ENCODE measurements at regions not wholly inside any gene's neighbourhood (a gene's known extent, or its start where the extent isn't known, plus 50 kb on each side); places are given as distances from the start of the nearest gene placed in this dataset.

DNA sequence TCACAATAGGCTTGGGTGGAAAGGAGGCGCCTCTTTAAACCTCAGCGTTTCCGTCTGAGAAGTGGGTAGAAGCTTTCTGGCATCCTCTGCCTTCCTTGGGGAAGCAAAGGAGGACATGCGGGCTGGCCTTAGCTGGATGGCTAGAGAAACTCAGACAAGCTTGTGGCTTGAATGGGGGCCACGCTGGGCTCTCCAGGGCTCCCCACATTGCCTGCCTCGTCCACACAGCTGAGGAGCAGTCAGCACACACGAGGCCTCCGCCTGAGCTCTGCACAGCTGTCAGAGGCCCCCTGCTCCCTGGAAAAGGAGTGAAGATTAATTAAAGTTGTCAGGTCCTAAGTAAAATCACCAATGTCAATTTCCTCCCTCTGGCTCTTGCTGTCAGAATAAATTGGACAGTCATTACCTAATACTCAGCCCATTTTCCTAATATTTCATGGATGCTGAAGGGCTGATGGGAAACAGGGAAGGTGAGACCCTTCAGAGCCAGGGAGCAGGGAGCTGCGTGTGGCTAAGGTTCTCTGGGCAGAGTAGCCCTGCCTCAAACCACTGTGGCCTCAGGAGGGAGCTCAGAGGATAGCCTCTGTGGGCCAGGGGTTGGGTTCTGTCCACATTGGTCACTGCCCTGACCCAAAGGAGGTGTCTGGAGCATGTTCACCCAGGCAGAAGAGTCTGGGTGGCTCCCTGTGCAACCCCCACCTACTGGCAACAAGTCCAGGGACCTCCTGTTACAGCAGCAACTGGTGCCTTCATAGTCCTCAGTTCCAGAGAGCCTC is 118.3 kb upstream of the CD82 start:
- TF ChIP-seq GATA2 (IDR thresholded peaks at IDR 0.05; ENCODE audit: low read depth, low read length) = no peak

DNA sequence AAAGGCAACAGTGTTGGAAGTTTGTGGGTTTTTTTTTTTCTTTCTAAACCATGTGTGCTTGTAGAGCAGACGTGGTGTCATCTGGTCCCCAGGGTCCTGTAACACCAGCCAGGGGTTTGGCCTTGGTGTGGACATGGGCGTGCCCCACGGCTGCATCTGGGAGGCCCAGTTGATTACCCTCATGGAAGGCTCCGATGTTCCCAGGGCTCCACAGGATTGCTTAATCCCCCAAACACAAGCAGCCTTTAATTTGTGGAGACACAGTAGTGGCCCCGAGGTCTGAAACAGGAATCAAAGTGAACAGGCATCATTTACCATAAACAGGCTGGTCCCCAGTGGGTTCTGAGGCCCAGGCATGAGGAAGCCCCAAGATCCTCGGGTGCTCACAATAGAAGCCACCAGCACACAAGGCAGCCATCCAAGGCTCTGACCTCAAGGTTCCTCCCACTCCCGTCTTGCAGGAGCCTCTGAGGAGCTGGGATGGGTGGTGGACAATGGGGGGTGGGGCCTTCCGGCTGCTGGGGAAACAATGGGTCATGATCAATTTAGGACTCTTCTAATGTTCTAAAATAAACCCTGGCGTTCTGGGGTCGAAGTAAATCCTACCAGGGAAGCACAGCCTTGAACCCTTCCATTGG is 115.0 kb upstream of the CD82 start:
- TF ChIP-seq GATA2 (IDR thresholded peaks at IDR 0.05; ENCODE audit: low read depth, low read length) (no peak), GATA3 (IDR thresholded peaks at IDR 0.05; ENCODE audit: low read depth, low read length) (no peak)

- TF ChIP-seq GATA3 (IDR thresholded peaks at IDR 0.05; ENCODE audit: low read depth, low read length) (no peak), GATA2 (IDR thresholded peaks at IDR 0.05; ENCODE audit: low read depth, low read length) (no peak)
Observed at GRCh38 chr11:44451706-44452105, 113.8 kb upstream of the CD82 start.

DNA sequence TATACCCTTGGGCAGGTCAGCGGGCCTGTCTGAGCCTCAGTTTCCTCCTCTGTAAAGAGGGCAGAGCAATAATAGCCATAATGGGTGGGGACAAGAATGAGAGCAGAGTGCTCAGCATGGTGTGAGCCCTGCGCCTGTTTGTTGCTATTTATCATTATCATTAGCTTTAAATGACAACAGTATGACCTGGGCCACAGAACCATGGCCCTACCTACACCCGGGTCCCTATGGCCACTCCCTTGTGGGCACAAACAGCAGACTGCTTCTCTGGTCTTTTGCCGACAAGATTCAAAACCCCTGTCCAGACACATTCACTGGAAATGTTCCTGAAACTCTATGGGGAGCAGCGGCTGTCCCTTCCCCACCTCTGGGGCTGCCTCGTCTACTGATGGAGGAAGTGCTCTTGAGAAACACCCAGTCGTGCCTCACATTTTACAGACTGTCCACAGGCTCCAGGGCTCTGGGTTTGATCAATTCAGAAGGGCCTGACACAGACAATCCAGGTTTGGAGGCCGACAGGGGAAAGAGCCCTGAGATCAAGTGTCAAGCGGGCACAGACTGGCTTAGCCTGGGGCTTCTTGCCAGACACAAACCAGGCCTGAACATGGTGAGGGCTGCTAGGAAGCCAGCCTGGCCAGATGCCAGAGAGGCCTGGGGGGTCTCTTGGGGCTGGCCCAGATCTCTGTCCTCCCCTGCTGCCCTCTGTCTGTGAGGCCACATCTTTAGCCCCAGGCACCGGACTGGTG is 112.5 kb upstream of the CD82 start:
- TF ChIP-seq GATA3 (IDR thresholded peaks at IDR 0.05; ENCODE audit: low read depth, low read length) = no peak
- peak; percentile 32; the same call in 1 of the 2 replicates for TF ChIP-seq GATA2 (IDR thresholded peaks at IDR 0.05; ENCODE audit: low read depth, low read length)

GRCh38 chr11:44453871-44454270 is 111.6 kb upstream of the CD82 start:
- TF ChIP-seq GATA2 (IDR thresholded peaks at IDR 0.05; ENCODE audit: low read depth, low read length) (no peak), GATA3 (IDR thresholded peaks at IDR 0.05; ENCODE audit: low read depth, low read length) (no peak)

- TF ChIP-seq GATA2 (IDR thresholded peaks at IDR 0.05; ENCODE audit: low read depth, low read length) = no peak
- no peak for TF ChIP-seq GATA3 (IDR thresholded peaks at IDR 0.05; ENCODE audit: low read depth, low read length)
Observed at GRCh38 chr11:44454666-44455065, 110.8 kb upstream of the CD82 start.

DNA sequence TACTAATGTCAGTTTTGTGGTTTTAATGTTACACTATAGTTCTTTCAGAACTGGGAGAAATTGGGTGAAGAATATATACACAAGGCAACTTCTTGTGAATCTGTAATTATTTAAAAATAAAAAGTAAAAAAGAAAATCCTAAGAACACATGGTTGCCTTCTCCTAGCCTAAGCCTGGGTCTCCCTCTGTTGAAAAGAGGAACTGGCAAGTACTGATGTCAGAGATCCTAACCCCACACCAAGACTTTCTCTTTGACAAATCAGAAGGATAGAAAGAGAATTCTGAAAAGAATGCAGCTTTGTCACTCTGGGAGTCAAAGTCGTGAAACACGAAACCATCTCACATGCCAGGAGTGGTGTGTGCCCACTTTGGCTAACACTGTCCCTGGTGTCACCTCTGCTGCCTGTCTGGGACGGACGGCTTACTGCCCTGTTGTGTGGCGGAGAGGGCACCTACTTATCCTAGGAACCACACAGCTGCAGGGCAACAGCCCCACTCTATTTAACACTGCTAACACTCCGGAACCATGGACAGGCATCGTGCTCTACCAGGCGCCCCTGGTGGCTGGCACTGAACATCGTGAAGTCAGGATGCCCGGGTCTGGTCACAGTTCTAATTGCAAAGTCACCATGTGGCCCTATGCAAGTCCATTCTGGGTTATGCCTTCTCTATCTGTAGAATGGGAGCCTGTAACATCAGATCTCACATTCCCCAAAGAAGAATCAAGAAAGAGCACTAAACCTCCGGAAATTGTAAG is 108.7 kb upstream of the CD82 start:
- no peak for TF ChIP-seq GATA3 (IDR thresholded peaks at IDR 0.05; ENCODE audit: low read depth, low read length)
- no peak for TF ChIP-seq GATA2 (IDR thresholded peaks at IDR 0.05; ENCODE audit: low read depth, low read length)

DNA sequence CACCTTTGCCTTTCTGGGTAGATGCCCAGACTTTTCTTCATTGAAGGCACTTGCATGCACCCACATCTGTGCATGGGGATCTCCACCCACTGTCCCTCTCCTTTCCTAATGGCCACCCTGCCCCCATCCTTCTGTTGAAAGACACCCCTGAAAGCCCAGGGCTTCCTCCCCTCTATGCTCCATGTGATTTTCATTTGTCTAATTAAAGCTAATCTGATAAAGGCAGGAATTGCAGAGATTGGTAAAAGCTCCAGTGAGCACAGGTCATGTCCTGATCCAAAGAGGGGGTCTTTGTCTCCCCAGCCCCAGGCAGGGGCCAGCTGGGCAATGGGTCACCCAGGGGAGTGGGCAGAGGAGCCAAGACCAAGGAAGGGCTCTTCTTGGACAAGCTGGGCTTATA is 107.6 kb upstream of the CD82 start:
- TF ChIP-seq GATA2 (IDR thresholded peaks at IDR 0.05; ENCODE audit: low read depth, low read length) (peak; percentile 70), GATA3 (IDR thresholded peaks at IDR 0.05; ENCODE audit: low read depth, low read length) (peak; percentile 47; the same call in 1 of the 2 replicates)

DNA sequence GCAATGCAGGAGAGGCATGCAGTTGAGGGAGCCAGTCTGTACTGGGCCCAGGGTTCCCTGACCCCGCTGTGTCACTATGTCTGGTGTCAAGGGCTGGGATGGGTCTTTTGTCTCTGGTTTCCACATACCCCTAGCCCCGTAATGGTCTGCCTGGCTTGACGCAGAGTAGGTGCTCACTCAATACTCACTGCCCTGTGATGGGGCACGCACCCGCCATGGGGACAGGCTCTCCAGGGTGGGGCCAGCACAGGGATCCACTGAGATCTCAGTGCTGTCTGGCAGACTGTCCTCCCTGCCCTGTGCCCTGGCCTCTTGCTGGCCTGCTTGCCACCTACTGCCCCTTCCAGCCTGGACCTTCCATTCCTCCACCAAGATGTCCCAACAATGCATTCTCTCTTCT is 101.7 kb upstream of the CD82 start:
- TF ChIP-seq GATA2 (IDR thresholded peaks at IDR 0.05; ENCODE audit: low read depth, low read length) (no peak), GATA3 (IDR thresholded peaks at IDR 0.05; ENCODE audit: low read depth, low read length) (no peak)

DNA sequence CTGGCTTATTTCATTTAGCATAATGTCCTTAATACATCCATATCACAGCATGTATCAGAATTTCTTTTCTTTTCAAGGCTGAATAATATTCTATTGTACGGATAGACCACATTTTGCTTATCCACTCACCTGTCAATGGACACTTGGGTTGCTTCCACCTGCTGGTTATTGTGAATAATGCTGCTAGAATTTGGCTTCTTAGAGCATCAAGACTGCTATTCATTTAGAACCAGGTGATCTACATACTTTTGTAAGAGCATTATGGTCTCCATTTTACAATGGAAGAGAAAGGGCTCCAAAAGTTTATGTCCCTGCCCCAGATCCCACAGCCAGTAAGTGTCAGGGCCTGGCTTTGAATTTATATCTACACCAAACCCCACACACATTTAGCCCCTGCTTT is 100.7 kb upstream of the CD82 start:
- TF ChIP-seq GATA3 (IDR thresholded peaks at IDR 0.05; ENCODE audit: low read depth, low read length) = no peak
- no peak for TF ChIP-seq GATA2 (IDR thresholded peaks at IDR 0.05; ENCODE audit: low read depth, low read length)

DNA sequence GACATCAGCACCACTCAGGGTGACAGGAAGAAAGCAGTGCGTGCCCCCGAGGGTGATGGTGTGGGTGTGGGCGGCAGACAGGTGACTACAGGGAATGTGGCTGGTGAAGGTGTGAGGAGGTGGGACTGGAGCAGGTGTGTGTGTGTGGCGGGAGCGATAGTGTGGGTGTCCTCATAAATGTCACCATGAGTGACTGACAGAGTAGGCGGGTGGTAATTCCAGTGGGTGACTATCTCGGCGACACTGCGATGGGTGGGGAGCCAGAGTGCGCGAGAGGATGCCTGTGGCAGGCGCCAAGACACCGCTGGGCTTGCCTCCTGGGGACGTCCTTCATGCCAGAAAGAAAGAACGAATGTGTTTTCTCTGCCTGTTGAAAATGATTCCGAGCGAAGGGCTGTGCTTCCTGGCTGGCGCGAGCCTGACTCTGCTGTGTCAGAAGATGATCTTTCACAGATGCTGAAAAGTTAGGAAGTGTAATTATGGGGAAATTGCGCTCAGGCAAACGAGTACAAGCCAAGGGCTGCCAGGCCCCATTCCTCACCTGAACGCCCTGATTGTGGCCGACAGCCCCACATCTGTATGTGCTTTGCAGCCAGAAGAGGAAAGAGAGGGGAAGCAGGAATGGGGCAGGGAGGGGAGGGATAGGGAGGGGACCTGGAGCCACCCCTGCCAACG is 98.8 kb upstream of the CD82 start:
- TF ChIP-seq GATA3 (IDR thresholded peaks at IDR 0.05; ENCODE audit: low read depth, low read length) = no peak
- no peak for TF ChIP-seq GATA2 (IDR thresholded peaks at IDR 0.05; ENCODE audit: low read depth, low read length)

DNA sequence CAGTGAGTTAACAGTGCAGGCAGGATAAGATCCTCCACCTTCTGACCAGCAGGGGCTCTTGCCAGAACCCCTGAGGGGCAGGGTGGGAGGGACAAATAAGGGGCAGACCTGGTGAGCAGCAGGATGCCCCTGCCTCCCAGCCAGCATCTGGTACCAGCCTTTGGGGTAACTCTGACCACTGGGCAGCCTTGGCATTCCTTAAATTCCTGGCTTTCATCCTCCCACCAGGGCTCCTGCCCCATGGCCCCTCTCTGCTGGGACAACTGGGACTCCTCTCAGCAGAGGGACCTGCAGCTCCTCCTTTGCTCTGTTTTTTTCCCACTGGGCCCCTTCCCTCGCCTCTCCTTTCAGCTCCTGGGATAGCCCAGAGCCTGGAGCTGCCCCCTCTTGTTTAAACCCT is 98.0 kb upstream of the CD82 start:
- no peak for TF ChIP-seq GATA3 (IDR thresholded peaks at IDR 0.05; ENCODE audit: low read depth, low read length)
- TF ChIP-seq GATA2 (IDR thresholded peaks at IDR 0.05; ENCODE audit: low read depth, low read length) = no peak

DNA sequence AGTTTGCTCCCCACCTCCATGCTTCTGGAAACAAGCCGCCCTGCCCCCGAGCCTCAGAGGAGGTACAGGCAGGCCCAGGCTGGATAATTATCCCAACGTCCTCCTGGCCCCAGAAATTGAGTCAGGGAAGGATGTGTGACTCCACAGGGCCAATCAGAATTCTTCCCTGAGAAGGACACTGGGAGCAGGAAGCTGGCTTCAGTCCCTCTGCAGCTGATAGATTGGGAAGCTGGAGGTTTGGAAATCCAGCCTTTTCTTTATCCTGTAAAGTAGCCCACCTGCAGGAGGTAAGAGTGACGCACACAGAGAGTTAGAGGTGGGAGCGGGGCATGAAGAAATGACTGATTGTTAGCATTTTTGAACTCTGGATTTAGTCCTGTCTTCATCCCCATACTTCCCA is 97.5 kb upstream of the CD82 start:
- TF ChIP-seq GATA3 (IDR thresholded peaks at IDR 0.05; ENCODE audit: low read depth, low read length) = no peak
- no peak for TF ChIP-seq GATA2 (IDR thresholded peaks at IDR 0.05; ENCODE audit: low read depth, low read length)

Data from SH-SY5Y (cell line).